ENCODE measurements at regions not wholly inside any gene's neighbourhood (a gene's known extent, or its start where the extent isn't known, plus 50 kb on each side); places are given as distances from the start of the nearest gene placed in this dataset.
A peak's percentile ranks its signal among the peaks of the same experiment; 100 is the strongest.

DNA sequence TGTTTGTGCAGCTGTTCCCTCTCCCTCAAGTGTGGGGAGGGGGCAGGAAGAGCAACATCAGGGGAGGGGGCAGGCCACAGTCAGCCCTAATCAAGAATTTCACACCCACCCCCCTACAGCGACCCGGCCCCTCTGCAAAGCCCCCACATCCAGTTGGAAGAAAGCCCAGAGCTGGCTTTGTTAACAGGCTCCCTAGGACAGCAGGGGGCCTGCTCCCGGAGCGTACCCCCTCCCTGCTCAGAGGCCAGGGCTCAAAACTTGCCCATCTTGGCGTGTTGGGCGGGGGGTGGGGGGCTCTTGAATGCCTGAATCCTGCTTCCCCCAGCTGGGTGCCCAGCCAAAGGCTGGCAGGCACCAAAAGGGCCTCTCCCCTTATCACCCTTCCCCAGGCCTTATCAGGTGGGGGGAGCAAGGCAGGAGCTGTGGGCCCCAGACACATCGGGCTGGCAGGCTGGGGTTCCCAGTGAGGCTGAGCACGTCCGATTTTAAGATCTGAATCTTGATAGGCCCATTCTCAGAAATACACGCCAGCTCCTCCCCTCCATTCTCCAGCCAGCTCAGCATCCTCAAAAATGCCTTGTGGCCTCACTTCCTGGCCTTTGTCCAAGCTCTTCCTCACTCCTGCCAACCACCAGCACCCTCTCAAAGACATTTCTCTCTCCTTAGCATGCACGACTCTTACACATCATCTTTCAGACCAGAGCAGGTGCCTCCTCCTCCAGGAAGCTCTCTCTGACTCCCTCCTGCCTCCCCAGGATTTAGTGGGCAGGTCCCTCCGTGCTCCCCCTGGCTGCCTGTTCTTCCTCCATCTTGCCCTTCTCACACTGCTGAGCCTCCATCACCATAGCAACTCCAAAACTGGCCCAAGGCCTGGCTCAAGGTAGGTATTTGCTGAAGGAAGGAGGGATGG is 384.8 kb downstream of the MN1 start:
- peak; percentile 82 for DNase-seq
- in situ Hi-C loops (cut with HindIII; ENCODE audit: low pct_ligation_motif_present, low pct_unique_long_range_greater_than_20kb, low sequenced_read_pairs) = no loop called here

- no peak for DNase-seq
- in situ Hi-C loops (cut with HindIII; ENCODE audit: low pct_ligation_motif_present, low pct_unique_long_range_greater_than_20kb, low sequenced_read_pairs) = no loop called here
Measured at GRCh38 chr22:27417421-27417814, 384.1 kb downstream of the MN1 start.

- in situ Hi-C loops (cut with HindIII; ENCODE audit: low pct_ligation_motif_present, low pct_unique_long_range_greater_than_20kb, low sequenced_read_pairs) = no loop called here
- DNase-seq = no peak
Measured at GRCh38 chr22:27418261-27418660, 383.3 kb downstream of the MN1 start.

- DNase-seq = no peak
- in situ Hi-C loops (cut with HindIII; ENCODE audit: low pct_ligation_motif_present, low pct_unique_long_range_greater_than_20kb, low sequenced_read_pairs) = no loop called here
Measured at GRCh38 chr22:27419473-27419872, 382.1 kb downstream of the MN1 start.

GRCh38 chr22:27420195-27420816 is 381.2 kb downstream of the MN1 start:
- in situ Hi-C loops (cut with HindIII; ENCODE audit: low pct_ligation_motif_present, low pct_unique_long_range_greater_than_20kb, low sequenced_read_pairs) = no loop called here
- no peak for DNase-seq

- in situ Hi-C loops (cut with HindIII; ENCODE audit: low pct_ligation_motif_present, low pct_unique_long_range_greater_than_20kb, low sequenced_read_pairs) = no loop called here
- DNase-seq = peak; percentile 54
Measured at GRCh38 chr22:27420817-27421361, 380.7 kb downstream of the MN1 start.

DNA sequence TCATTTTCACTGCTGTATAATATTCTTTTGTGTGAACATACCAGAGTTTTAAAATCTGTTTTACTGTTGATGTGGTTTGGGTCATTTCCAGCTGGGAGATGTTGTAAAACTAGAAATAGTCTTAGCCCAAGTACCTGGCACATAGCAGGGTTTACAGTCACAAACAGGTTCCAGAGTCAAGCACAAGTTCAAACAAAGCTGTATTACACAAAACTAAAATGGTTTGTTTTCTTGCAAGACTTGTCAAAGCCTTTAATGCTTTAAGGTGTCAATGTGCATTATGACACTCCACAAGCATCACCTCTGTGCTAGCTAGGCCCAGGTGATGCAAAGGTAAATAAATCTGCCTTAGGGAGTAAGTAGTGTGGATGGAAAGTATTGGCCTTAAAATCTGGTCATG is 379.1 kb downstream of the MN1 start:
- DNase-seq = no peak
- in situ Hi-C loops (cut with HindIII; ENCODE audit: low pct_ligation_motif_present, low pct_unique_long_range_greater_than_20kb, low sequenced_read_pairs) = no loop called here

DNA sequence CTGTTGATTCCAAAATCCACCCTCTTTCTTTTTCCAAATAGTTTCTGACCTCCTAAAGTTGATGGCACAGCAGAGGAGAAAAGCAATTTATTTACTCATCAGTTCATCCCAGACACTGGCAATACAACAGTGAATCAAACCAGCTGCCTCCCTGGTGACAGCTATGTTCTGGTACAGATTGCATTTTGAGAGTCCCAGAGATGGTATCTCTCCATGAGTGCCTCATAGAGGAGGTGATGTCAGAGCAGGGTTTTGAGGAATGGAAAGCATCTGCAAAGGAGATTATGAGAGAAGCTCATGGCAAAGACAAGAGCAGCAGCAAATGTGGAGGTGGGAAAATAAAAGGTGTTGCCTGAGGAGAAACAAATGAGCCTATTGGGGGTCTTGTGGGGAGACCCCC is 377.2 kb downstream of the MN1 start:
- DNase-seq = no peak
- in situ Hi-C loops (cut with HindIII; ENCODE audit: low pct_ligation_motif_present, low pct_unique_long_range_greater_than_20kb, low sequenced_read_pairs) = no loop called here

GRCh38 chr22:27429476-27429875 is 372.1 kb downstream of the MN1 start:
- DNase-seq = no peak
- in situ Hi-C loops (cut with HindIII; ENCODE audit: low pct_ligation_motif_present, low pct_unique_long_range_greater_than_20kb, low sequenced_read_pairs) = no loop called here

DNA sequence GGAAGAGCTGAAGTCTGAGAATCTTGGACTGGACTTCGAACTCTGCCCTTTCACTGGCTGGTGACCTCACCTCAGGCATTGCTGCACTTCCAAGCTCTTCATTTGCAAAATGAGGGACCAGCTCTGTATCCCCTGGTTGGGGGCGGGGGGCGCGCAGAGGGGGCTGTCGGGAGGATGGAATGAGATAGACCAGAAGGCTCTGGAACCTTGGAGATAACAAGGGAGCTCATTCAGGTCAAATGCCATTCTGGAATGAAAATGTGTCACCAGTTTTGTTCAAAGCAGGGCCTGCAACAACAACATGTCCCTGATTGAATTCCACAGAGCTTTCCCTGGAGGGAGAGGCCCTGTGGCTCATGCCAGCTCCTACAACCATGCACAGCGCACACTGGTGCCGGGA is 370.5 kb downstream of the MN1 start:
- no peak for DNase-seq
- in situ Hi-C loops (cut with HindIII; ENCODE audit: low pct_ligation_motif_present, low pct_unique_long_range_greater_than_20kb, low sequenced_read_pairs) = no loop called here

DNA sequence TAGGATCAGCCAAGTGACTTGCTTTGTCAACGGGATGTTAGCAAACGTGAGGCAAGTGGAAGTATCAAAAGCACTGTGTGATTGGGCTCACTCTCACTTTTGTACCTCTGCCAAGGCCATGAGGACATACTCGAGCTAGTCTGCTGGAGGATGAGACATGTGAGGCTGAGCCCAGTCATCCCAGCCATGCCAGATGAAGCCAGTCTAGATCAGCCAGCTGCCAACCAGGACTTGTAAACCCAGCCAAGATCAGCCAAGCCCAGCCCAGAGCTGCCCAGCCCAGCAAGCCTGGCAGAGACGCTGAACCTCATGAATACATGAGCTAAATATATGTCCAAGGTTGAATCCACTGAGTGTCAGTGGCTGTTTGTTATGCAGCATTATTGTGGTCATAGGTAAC is 369.7 kb downstream of the MN1 start:
- DNase-seq = no peak
- in situ Hi-C loops (cut with HindIII; ENCODE audit: low pct_ligation_motif_present, low pct_unique_long_range_greater_than_20kb, low sequenced_read_pairs) = no loop called here

- in situ Hi-C loops (cut with HindIII; ENCODE audit: low pct_ligation_motif_present, low pct_unique_long_range_greater_than_20kb, low sequenced_read_pairs) = no loop called here
Measured at GRCh38 chr22:27433099-27433498, 368.5 kb downstream of the MN1 start.

DNA sequence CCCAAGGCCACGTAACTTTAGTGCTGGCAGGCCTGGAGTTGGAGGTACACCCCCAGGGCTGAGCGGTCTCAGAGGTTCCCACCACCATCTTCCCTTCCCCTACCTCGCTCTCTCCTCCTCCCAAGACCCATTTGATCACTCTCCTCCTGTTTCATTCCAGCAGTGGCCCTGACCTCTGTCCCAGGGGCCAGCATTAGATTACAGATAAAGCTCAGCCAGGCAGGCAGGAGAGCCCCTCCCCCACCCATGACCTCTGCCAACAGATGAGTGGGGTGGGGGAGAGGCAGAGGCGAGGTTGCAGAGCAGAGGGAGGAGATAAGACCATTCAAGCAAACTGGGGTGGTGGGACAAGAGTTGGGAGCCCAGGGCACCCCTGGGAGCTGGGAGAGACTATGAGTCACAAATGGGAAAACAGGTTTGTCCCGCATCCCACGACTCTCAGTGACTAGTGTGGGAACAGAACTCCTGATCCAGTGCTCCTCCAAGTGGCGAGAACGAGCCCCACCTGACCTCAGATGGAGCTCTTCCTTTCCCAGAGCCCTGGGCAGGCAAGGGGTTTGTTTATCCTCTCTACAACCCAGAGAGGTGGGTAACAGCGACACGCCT is 367.9 kb downstream of the MN1 start:
- in situ Hi-C loops (cut with HindIII; ENCODE audit: low pct_ligation_motif_present, low pct_unique_long_range_greater_than_20kb, low sequenced_read_pairs) = no loop called here
- no peak for DNase-seq

More at GRCh38 chr22:27433099-27433498, 368.5 kb downstream of the MN1 start:
- no peak for DNase-seq

DNA sequence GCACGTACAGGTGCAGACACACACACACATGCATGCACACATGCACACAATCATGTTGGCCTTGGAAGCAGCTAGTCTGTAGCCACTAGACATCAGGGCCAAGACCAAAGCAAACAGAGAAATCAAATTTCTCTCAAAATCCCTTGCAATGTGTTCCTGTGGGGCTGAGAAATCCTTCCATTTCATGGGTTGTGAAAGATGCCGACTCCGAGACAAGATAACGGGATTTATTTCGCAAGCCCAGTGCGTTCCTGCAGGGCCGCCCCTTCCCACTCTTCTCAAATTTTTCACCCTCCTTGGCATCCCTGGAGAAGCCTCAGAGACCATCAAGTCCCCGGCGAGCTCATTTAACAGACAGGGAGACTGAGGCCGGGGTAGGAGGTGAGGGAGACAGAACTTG is 366.7 kb downstream of the MN1 start:
- in situ Hi-C loops (cut with HindIII; ENCODE audit: low pct_ligation_motif_present, low pct_unique_long_range_greater_than_20kb, low sequenced_read_pairs) = no loop called here
- DNase-seq = no peak

DNA sequence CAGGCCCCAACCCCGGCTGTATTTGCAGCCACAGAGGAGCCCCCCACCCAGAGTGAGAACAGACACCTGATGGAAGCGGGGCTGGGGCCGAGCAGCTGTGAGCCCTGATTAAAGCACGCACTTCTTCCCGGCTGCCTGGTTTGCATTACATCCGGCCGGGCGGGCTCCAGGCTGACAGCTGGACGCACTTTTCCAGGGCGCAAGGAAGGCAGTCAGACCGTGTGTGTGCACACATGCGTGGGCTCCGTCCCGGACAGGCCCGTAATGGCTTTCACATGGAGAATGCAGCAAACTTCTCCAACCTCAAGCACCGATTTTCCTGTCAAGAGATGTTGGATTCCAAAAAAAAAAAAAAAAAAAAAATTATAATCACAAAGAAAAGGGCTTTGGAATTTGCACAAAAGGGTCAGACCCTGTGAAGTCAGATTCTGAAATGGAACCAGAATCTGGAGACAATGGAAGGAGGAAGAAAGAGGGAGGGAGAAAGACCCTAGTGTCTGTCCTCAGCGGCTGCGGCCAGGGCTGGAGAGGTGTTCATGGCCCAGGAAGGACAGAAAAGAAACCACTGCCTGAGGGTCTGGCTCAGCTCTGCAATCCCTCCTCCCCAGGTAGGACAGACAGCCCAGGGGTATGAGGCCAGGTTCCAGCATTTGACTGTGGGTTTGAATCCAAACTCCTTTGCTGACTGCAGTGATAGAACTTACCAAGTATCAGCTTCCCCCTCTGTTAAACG is 365.5 kb downstream of the MN1 start:
- DNase-seq = no peak
- in situ Hi-C loops (cut with HindIII; ENCODE audit: low pct_ligation_motif_present, low pct_unique_long_range_greater_than_20kb, low sequenced_read_pairs) = no loop called here

- in situ Hi-C loops (cut with HindIII; ENCODE audit: low pct_ligation_motif_present, low pct_unique_long_range_greater_than_20kb, low sequenced_read_pairs) = no loop called here
- DNase-seq = no peak
Measured at GRCh38 chr22:27436591-27436990, 365.0 kb downstream of the MN1 start.

- in situ Hi-C loops (cut with HindIII; ENCODE audit: low pct_ligation_motif_present, low pct_unique_long_range_greater_than_20kb, low sequenced_read_pairs) = no loop called here
- DNase-seq = no peak
Measured at GRCh38 chr22:27437570-27437969, 364.0 kb downstream of the MN1 start.

- in situ Hi-C loops (cut with HindIII; ENCODE audit: low pct_ligation_motif_present, low pct_unique_long_range_greater_than_20kb, low sequenced_read_pairs) = no loop called here
- no peak for DNase-seq
Measured at GRCh38 chr22:27438271-27438980, 363.1 kb downstream of the MN1 start.

Data from ACHN (cell line).